HG03025 (cell line): ENCODE measurements at regions not wholly inside any gene's neighbourhood (a gene's known extent, or its start where the extent isn't known, plus 50 kb on each side); places are given as distances from the start of the nearest gene placed in this dataset.

Source experiments
- ATAC-seq: cut with Tn5 transposase; IDR thresholded peaks from one replicate; pipeline ENCODE4 v1.9.1; 2021; ENCODE audit warnings: mild to moderate bottlenecking, moderate library complexity; ENCODE audit not compliant: unreplicated experiment, low FRiP score

DNA sequence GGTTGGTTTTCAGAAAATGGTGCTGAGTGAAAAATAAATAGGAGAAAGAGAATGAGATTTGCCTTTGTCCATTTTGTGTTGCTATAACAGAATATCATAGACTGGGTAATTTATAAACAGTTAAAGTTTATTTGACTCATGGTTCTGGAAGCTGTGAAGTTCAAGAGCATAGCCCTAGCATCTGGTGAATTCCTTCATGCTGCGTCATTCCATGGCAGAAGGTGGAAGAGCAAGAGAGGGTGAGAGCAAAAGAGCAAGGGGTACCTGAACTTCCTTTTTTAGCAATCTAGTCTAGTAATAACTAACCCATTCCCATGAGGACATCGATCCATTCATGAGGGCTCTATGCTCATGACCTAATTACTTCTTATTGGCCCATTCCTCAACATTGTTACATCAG lies 209.1 kb upstream of the ZP4 start:
- no peak for ATAC-seq

DNA sequence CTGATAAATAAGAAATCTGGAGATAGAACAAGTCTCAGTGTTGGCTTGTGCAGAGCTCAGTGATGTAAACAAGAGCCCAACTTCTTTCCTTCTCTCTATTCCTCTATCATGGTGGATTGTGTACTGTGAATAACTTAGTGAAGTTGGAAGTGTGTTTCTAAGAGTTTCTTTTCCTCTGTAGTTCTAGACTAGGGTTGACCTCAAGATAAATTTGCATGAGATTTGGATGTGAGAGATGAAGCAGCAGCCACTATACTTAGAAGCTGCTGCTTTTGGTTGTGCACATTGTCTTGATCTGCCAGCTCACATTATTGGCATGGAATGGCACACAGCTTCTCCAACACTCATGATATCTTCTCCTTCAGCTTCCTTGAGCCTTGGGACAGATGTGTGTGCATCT lies 198.9 kb upstream of the ZP4 start:
- no peak for ATAC-seq

DNA sequence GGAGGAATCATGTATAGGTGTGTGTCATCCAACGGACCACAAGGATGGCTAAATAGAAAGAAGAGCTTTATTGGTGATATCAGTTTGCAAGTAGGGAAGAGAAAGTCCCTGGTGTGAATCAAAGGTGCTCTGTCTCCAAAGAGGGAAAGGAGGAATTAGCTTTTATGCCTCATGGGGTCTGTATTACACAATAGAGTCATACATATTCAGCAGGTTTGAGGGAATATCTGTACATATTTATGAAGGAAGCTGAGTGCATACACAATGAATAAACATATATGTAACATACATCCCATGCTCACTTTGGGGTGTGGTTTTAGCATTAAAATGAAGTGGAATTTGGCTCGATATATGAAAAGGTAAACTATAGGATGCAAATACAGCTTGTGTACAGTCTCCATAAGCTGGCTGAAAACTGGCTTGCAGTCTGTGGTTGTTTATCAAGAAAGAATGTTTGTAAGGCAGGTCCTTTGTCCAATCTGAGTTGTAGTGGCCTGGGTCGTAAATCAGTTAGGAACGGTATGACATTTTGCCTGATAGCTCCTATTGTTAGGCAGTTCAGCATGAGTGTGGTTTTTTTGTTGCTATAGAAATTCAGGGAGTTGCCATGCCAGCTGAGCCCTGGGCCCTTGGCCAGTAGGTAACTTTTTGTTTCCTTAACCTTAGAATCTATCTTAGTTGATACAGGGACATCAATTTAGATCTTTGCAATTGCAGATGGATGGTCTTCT lies 198.0 kb upstream of the ZP4 start:
- ATAC-seq = no peak

DNA sequence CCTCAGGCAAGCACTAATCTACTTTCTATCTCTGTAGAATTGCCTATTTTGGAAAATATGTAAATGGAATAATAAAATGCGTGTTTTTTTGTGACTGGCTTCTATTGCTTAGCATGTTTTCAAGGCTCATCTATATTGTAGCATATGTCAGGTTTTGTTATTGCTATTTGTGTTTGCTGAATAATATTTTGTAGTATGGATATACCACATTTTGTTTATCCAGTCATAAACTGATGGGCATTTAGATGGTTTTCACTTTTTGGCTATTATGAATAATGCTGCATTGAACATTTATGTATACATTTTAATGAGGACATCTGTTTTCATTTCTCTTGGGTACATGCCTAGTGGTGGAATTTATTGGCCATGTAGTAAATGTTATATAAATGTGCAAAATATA lies 183.3 kb upstream of the ZP4 start:
- no peak for ATAC-seq

DNA sequence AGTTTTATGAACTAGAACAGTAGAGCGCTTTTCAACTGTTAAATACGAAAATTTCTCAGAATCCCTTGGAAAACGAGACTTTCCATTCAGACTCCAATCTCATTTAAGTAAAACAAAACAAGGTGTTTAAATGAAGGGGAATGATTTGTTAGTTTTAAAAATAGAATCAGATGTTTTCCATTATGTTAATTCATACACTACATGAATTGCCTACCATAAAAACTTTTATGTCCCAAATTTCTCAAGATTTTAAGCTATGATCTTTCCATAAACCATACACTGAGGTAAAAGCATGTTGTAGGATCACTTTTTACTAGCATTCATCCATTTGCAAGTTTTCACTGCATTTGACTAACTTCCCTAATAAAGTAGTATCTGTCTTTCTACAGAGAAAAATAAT lies 180.3 kb upstream of the ZP4 start:
- no peak for ATAC-seq

DNA sequence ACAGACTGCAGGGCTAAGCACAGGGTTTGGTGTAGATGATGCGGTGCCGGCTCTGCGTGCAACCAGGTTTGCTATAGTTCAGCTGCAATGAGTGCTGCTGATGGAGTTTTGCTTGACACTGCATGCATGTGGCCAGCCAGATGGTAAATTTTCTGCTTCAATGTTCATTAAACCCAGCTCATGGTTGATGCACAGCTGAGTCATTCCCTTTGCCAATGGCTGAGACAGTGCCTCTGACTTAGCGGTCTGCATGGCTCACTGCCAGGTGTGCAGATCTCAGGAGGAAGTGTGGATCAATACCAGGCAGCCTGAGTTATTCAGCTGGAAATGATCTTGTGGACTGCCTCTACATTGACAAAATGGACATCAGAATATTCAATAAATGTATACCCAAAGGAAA lies 172.7 kb upstream of the ZP4 start:
- no peak for ATAC-seq

DNA sequence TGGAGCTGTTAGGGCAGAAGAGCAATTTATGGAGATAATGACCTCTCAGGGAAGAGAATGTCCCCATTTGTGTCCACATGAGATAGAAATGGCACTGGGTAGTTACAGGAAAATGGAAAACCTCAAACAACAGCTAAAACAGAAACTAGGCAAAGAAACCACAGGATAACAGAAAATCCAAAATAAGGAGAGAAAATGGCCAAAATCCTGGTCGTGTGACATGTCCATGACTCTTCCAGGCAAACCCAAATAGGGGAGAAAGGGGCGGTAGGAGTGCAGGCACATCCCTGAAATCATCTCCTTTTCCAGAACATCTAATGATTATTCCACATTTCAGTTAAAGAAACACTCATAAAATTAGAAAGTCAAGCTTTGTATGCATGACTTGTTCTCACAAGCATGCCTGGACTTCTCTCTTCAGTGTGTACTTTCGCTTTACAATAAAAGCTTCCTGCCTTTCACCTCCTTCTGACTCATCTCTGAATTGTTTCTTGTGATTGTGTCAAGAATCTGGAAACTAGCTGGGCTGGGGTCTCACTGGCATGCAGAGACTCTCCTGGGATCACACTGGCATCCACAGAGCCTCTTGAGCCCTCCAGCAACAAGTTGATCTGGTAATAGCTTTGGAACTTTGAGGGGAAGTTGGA lies 171.4 kb upstream of the ZP4 start:
- ATAC-seq = no peak

DNA sequence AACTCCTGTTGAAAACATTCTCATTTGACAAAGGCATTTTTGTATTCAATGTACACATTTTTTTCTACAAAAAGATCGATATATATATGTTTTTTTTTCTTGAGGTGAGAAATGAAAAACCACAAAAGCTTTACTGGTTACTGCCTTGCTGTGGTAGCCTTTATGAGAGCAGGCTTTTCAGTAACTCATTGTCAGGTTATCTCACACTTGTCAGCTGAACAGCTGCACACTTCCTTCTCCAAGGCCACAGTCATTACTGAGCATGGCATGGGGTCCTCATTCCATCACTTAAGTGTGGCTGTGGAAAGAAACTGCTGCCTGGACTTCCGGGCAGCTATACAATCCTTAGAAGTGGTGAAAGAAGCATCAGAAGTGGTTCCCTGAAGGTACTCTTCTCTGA lies 169.3 kb upstream of the ZP4 start:
- peak; percentile 40 for ATAC-seq

DNA sequence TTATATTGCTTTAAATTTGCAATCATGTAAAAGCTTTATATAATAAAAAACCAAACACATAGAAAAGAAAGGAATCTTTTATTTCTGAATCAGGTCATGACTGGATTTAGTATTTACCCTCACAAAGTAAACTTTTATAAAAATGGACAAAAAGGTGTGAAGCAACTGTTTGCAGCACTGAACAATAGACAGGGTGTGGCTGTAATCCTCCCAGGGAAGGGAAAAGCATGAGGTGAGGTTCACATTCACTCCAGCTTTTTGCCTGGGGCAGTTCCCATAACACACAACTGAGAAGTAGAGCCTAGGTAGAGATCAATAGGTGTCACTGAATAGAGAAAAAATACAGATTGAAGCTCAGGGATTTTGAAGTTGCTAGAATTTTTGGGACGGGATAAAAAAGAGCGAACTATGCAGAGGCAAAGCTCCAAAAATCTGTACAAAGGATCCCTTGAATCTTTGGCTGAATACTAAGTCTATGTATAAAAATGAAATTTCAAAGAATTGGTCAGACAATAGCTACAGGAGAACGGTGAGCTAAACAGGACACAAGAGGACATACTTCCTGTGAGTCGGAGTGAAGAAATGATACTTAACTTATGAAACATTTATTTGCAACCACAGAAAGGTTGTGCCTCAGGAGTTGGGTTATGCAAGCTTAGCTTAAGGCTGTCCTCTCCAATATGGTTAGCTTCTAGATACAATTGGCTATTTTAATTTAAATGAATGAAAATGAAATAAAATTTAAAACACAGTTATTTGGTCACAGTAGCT lies 162.0 kb upstream of the ZP4 start:
- no peak for ATAC-seq

DNA sequence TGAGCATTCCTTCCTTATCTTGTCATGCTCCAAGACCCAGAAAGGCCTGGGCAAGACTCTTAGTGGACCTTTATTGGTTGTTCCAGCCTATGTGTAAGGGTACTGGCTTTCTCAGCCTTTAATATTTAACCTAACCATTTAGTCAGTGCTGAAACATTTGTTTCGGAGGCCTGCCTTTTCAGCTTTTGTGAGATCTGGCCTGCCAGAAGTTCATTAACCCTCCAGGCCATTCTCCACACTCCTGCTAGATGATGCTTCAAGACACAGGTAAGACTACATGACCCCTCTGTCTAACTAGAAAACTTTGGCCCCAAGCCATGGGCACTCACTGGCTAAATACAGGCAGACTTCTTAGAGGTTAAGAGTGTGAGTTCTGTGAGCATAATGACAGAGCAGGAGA lies 138.4 kb upstream of the ZP4 start:
- no peak for ATAC-seq

DNA sequence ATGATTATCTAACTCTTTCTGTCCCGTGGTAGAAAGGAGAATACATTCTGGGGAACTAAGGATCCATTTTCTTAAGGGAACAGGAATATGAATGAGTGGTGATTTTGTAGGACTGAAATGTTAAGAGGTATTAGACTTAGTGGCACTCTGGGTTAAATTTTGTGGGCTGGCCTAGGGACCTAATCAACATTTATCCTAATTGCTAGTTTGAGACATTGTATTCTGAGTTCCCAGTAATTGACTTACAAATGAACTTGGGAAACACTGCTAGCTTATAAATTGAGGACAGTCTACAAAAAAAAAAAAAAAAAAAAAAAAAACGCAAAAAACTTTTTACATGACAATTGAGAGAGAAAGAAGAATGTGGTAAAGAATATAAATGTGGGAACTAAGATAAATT lies 136.6 kb upstream of the ZP4 start:
- no peak for ATAC-seq

DNA sequence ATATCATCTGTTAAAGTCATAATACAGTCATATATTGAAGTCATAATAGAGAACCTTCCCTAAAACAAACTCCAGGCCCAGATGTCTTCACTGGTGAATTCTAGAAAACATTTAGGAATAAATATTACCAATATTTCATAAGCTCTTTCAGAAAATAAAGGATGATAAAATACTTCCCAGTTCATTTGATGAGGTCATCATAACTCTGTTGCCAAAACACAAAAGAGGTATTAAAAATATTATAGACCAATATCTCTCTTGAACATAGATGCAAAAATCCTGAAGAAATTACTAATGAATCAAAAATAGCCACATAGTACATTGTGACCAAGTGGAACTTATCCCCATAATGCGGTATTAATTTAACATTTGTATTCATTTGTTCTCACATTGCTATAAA lies 132.4 kb upstream of the ZP4 start:
- ATAC-seq = no peak

DNA sequence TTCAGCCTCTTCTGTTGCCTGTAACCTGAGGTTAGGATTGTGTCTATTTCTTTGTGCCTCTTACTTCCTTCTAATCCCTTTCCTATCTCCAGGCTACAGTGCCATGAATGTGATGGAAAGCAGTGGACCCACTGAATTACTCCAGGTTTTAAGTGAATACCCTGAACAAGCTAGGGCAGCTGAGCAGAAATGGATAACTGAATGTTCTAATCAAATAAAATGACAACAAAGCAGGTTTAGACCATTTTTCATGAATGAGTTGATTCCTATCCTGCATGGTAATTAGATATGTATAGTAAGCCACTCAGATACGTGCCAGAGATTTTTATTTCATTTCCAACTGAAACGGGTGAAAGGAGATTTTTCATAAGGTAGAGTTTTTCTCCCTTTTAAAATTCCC lies 127.5 kb upstream of the ZP4 start:
- ATAC-seq = no peak

DNA sequence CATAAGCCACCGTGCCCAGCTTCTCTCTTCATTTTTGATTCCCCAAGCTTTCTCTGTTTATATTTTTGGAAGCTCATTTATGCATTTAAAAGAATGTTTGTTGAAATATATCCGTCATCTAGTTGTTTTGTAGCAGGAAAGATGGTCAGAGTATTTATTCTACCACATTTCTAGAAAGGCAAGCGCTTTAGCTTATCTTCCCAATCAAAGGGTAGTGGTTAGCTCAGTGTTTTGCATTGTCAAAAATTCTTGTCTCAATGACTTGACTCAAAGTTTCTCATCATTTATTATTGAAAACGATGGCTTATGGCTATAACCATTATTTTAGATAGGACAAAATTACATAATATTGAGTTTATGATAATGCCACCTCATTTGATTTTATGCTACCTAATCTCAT lies 116.1 kb upstream of the ZP4 start:
- ATAC-seq = no peak

DNA sequence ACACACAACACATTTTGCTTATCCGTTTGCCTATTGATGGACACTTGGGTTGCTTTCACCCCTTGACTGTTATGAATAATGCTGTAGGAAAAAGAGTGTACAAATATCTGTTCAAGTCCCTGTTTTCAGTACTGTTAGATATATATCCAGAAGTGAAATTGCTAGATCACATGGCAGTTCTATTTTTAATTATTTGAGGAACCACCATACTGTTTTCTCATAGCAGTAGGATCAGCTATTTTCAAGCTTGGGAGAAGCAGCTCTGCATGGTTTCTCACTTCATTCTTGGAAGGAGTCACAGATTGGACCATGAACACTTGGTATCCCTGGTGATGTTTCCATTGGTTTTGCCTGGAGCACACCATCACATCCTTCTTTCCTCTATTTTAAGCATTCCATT lies 114.4 kb upstream of the ZP4 start:
- ATAC-seq = no peak

DNA sequence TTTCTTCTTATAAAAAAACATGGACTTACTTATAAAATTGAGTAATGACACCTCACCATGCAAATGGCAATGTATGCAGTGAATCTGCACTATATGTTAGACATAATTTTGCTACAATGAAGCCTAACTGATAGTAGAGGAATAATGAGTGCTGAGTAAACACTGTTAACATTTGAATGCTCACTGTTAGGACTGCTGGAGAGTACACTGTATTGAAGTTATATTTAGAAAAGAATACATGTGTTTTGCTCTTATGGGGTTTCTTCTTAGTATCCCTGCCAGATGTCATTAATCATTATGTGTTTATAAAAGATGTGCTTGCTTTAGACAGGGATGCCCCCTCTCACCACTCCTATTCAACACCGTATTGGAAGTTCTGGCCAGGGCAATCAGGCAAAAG lies 111.1 kb upstream of the ZP4 start:
- ATAC-seq = no peak

DNA sequence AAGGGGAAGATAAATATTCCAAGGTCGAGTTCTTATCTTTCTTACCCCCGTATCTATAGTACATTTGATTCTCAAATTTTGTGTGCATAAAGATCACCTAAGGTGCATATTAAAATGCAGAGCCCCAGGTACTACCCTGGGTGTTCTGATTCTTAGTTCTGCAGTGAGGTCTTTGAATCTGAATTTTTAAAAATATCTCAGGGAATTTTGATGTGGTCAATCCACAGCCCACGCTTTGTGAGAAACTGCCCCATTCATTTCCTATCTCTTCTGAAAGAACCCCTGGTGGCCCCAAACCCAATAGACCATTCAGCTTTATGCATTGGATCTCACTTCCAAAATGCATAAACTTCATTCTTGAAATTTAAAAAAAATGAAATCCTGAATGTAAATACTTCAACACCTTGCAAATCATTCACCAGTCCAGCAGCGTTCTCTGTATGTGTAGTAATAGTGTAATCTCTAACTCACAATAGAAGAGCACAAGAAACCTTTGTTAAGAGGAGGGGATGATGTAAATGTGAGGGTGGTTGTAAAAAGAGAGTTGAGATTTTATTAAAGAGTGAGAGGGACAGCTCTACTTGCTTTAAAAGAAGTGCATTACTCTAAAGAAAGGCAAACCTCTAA lies 108.8 kb upstream of the ZP4 start:
- ATAC-seq = no peak

DNA sequence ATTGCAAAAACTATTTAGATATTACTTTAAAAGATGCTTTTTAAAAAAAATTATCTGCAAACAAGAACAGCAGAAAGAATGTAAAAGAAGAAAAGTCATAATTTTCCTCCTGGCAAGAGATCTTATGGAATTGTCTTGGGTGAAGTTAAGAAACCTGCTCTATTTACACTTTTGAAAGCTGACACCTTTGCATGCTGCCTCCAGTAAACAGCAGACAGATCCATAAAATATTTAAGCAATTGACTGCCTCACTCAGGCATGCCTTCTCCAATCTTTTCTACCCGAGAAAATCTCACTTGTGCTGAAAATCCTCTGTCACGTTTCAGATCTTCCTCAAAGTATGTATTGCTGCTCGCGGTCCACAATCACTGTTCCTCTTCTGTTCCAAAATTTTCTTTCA lies 107.9 kb upstream of the ZP4 start:
- ATAC-seq = no peak

DNA sequence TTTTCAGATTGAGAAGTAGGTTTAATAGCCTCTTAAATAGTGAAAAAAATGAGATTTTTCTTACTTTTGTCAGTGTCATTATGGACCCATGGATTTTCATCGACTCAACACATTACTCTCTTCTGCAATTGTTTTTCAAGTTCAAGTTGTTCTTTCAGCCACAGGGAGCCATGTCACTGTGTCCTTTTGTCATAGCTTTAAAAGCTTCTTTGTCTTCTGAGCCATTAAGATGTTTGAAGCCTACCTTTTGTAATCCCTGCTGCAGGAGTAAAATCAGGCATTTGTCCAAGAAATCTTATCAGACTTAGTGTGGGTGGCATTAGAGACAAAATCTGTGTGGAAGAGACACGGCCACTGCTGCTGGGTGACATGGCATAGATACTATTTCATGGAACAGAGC lies 92.8 kb upstream of the ZP4 start:
- ATAC-seq = no peak

DNA sequence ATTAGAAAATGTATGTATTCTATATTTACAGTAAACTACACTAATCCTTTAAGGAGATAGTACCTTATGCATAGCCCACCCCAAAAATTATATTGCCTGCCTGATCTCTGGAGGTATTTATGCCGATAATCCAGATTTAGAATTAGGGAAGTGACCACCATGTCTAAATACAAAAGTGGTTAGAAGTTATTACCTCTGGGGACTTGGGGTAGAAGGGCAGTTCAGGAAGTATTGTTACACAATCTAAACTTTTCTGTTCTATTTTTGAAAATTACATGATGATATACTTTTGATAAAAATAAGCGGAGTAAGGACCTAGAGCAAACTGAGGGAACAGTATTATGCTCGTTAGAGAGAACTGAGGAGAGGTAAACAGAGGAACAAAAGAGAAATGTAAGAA lies 90.5 kb upstream of the ZP4 start:
- ATAC-seq = no peak

DNA sequence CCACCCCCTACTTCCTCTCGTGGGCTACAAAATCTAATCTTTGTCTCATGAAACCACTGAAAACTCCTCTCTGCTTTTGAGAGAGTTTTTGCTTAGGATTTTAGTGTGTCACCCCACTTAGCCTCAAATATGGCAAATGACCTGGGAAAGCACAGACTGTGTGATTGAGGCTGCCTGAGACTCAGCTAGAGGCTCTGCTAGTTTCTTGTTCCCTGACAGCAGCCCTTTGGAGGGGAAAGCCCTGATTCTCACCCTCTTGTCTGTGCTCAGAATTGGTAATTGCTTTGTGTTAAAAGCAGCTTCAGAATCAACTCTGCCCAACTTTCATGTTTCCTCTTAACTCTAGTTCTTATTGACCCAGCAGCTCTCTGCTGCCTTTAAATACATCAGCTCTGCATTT lies 85.6 kb upstream of the ZP4 start:
- ATAC-seq = no peak
